ENCODE measurements at regions not wholly inside any gene's neighbourhood (a gene's known extent, or its start where the extent isn't known, plus 50 kb on each side); places are given as distances from the start of the nearest gene placed in this dataset.

DNA sequence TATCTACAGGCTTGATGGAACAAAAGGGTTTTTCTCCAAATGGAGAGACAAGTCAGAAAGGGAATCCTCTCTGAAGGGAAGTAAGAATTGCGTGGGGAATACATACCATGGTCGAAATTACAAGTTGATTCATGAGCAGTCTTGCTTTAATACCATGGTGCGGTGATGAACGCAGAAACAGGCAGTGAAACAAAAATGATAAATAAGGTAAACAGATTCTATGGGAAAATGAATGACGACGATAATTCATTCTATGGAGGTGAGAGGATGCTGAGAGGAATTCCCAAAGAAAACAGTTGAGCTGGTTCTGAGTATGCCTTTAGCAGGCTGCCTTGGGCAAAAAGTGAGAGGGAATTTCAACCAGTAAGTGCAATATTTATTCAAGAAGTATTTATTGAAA, 209.4 kb upstream of the RUNX1 start:
- no peak for DNase-seq (ENCODE audit: low read depth)

DNA sequence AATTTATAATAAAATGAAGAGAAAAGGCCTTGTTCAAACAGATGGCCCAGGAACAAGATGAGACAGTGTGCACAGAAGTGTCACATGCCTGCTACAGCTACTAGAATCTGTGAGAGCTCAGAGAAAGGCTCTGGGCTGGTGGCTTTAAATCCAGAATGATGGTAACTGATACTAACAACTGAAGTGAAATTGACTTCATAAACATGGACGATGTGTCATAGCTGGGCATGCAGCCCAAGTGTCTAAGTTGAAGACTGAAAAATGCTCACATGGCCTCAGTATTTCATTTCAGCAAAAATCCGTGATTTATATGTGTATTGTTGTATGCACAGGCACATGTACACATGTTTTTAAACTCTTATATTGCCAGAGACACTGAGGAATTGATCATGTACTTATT, 208.3 kb upstream of the RUNX1 start:
- no peak for DNase-seq (ENCODE audit: low read depth)

DNA sequence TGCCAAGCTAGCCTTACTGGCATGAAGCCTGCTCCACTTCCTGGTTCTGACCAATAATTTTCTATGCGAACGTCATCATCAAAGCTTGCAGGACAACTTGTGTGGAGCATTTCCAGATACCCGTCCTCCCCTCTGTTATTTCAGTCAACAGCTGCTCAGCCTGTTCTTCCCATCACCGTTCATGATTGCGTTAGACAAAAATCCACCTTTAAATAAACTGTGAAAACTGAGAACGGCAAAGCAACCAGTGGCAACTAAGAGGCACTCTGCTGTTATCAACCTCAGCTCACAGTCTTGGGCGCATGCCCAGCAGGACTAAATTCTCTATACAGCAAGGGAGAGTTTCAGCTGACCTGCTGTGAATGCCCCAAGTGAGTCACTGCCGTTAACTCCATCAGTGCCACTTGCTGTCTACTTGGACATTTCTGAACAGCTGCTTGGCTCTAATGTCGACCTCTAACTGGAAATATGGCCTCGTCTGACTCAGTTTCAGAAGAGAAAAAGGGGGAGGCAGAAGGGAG, 207.4 kb upstream of the RUNX1 start:
- no peak for DNase-seq (ENCODE audit: low read depth)

DNA sequence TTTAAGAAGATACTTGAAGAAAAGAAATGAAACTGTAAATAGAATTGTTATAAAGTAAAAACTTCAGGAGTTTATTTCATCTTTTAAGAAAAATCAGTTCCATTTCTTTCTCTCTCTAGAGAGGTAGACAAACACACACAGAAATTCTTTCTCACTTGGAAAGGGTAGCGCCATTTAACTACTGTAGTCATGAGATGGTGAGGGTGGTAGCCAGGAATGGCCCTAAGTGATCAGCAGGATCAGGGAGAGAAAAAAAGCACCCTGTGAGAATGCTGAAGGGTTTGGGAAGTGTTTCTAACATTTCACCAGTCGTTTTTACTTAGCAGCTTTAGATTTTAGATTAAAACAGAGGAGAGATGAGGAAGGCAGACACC, 205.7 kb upstream of the RUNX1 start:
- no peak for DNase-seq (ENCODE audit: low read depth)

DNA sequence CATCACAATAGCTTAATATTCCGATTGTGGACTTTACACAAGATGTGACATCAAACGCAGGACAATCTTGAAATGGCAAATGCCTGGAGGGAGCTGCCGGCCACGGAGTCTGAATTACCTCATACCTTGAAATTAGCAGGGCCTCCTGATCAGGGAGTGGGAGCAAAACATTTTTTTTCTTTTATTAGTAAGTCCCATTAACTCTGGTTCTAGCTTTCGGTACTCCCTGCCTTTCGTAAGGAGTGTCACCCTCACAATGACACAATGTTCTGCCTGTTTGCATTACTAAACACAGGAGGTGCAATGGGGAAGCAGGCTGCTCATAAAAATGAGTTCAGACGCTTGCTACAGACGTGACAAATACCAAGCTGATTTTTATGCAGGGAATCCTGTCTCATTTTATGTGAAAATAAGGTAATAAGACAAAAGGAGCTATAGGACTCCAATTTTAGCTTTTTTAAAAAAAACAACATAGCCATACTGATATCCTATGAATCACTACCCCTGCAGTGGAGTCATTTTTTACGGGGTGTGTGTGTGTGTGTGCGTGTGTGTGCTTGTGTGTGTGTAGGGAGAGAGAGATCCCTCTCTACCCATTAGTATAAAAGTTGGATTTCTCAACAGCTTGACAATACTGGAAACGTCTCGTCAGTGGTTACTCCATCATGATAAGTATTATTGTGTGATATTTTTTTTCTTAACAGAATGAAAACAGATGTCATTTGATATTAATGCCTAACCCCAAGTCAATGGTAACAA, 205.1 kb upstream of the RUNX1 start:
- DNase-seq (ENCODE audit: low read depth): no peak

DNA sequence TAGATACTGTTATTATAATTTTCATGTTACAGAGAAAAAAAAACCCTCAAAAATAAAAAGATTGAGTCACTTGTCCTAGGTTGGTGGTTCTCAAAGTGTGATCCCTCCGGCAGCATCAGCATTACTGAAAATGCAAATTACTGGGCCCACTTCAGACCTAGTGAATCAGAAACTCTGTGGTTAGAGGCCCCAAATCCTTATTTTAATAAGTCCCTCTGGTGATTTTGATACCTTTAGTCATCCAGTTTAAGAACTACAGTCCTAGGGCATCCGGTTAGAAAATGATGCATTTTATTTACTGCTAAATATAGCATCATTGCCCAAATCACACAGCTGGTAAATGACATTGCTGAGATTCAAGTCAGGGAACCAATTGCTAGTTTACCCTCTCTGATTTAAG, 203.7 kb upstream of the RUNX1 start:
- DNase-seq (ENCODE audit: low read depth): no peak

DNA sequence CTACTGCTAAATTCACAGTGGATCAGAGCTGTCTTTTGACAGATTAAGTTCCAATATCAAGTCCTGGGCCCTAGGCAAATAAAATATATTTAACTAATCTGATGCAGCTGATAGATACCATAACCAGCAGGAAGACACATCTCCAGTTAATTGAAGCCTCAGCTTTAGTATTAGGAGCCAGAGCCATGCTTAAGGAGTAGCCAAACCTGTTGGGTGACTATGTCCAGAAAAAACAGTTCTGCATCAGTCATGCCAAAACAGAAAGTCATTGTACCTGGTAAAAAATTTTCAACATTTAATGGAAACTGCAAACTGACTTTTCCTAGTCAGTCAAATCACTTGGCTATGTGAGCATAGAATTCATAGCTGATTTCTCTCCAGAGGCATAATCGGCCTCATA, 200.5 kb upstream of the RUNX1 start:
- DNase-seq (ENCODE audit: low read depth): no peak

DNA sequence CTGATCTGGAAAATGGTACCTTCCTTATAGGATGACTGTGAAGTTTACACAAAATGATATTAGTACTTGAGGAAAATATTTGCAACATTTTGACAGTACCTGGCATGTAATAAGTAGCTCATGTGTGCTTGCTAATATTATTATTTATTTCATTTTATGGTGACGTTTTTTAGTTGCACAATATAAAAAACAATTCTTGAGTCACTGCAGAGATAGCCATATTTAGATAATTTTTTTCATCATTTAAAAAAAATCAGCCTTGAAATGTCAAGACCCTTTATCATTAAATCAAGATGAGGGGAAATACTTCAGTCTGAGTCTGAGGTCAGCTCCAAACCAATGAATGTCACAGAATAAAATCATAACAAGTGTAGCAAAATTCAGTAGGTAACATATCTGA, 196.8 kb upstream of the RUNX1 start:
- DNase-seq (ENCODE audit: low read depth): no peak

DNA sequence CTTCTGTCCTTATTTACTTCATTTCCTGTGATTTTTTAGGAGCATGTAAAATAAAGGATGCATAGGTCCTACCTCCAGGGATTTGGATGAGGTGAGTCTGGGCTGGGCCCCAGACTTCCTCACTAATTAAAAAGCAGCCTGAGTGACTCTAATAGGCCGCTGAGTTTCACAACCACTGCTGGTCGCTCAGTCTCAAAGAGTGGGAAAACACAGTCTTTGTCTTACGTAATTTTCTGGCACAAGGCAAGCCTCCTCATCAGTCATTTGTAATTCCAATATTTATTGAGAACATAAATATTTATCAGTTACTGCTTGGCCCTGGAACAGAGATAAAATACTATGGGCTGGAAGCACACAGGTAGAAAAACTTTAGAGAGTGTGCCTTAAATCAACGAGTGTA, 195.4 kb upstream of the RUNX1 start:
- DNase-seq (ENCODE audit: low read depth): no peak

DNA sequence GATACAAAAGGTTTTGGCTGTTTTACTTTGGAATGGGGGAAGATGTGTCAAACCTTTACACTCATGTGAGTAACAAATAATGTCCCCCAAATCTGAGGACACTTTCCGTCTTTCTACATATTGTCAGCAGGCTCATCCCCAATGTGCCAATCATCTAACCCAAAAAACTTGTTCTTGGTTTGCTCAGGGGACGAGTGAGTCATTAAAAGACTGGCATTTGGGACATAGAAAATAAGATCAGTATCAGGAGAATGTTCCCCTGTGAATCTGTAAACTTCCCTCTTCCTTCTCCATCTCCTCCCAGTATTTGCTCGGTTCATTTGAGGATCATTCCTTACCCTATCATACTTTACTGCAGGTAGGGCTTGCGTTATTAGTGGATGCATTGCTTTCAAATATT, 194.1 kb upstream of the RUNX1 start:
- no peak for DNase-seq (ENCODE audit: low read depth)

DNA sequence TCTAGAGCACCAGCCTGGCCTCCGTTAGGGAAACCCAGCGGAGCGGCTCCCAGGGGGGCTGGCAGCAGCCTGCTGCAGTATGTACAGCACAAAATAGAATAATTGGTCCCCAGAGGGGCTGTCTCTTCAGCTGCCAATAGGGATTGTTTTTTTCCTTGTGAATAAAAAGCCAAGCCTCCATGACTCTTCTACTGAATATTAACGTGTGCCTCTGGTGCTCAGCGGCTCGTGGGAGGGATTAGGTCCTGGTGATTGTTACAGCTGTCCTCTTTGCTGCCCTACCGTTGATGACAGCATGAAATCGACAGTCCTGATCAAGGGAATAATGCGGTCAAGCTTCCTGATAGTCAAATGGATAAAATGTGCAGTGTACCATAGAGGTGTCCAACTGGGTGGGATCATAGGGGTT, 190.7 kb upstream of the RUNX1 start:
- DNase-seq (ENCODE audit: low read depth): no peak

DNA sequence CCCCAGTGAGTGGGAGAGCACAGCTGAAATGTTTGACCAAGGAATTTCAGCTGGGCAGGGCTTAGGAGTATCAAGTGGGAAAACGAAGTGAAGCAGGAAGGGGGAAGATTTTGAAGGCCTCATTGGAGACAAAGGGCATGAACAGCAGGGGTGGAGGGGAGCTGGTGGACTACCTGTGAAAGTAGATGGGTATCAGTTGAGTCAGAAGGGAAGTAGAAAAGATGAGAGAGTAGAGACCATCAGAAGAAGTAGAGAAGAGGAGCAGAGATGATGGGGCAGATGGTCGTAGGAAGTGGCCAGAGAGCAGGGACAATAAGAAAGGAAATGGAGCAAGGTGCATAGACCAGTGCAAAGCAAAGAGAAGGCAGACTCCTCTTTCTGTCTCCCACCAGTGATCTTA, 189.0 kb upstream of the RUNX1 start:
- DNase-seq (ENCODE audit: low read depth): no peak

DNA sequence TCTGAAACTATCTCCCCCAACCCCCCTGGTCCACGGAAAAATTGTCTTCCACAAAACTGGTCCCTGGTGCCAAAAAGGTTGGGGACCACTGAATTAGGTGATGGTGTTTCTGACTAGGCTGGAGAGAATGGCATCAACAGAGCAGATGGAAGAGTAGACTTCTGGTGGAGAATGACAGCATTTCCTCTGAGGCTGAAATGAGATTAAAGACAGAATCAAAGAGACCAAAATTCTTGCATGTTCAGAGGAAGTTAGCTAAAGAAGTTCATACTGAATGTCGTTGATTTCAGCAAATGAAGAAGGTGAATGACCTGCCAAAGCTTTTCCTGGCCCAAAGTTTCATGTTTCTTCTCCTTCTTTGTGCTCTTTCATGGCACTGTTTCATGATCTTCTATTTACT, 188.2 kb upstream of the RUNX1 start:
- no peak for DNase-seq (ENCODE audit: low read depth)

DNA sequence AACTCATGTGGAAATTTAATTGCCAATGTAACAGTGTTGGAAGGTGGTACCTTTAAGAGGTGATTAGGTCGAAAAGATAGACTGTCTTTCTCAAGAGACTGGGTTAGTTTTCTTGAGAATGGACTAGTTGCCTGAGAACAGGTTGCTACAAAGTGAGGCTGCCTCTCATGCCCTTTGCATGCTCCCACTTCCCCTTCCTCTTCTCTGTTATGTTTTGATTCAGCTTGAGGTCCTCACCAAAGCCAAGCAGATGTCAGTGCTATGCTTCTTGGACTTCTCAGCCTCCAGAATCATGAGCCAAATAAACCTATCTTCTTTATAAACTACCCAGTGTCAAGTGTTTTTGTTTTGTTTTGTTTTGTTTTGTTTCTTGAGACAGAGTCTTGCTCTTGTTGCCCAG, 187.0 kb upstream of the RUNX1 start:
- no peak for DNase-seq (ENCODE audit: low read depth)

DNA sequence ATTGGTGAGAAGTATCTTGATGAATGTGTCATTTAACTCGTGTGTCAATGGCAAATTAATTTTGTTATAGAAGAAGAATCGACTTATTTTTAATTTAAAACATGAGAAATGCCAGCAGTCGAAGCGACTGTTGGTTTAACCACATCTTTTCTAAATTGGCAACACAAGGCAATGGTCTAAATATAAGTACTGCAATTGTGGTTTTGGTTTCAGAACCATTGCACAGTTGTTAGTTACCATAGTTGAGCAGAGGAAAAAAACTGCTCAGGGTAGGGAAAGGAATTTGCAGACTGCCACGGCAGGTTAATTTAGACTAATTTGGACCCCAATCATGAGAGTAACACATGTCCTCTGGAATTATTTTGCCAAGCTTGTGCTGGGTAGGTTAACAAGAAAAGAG, 185.6 kb upstream of the RUNX1 start:
- DNase-seq (ENCODE audit: low read depth): no peak

DNA sequence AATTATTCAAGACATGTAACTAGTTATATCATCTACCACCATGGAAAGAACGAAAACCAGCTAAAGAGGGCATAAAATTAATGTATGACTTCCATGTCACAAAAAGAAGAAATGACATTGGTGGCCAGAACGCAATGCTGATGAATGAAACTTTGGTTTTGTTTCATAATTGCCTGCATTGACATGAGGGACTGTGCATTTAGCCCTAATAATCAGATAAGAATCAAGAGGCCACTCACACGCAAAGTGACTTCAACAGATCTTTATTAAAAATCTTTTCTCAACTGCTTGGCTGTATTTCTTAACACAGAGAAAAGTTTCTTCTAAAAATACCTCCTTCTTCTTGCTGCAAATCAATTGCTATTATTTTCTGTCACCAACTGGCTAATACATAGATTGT, 184.7 kb upstream of the RUNX1 start:
- DNase-seq (ENCODE audit: low read depth): no peak

DNA sequence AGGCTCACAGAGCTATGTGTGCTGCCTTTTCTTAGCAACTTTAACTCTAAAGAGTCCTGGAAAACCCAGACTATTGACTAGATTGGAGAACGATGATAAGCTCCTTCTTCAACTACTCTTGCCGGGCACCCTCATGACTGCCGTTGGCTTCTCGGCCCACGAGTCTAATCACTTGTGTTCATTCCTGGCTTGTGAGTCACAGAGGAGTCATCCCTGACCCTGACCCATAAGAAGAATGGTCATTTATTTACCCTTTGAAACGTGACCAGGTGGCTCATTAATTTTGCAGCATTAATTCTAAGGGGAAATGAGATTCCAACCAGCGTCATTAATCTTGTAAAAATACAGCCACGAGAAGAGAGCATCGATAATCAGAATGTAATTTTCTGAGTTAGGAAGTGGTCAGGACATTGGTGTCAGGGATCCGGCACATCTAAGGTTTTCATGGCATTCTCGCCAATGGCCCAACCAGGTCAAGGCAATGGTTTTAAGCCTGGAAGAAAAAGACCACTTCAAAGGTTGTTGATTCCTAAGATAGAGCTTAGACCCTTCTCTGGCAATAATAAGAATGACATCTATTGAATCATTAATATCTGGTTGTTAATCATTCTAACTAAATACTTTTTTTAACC, 183.6 kb upstream of the RUNX1 start:
- no peak for DNase-seq (ENCODE audit: low read depth)

DNA sequence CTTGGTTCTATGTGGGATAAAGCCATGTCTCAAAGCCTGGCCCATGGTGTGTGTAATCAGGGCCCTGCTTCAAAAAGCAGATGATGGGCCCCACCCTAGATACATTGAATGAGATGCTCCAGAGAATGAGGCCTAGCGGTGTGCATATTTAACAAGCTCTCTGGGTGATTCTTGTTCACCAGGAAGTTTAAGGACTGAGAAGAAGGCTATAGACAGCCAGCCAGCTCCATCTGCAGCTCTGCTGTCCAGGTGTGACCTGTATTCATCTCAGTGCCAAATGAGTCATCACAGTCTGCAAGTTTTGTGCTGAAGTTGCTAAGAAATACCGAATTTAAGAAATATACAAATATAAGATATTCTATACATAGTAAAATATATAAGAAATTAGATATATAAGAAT, 182.0 kb upstream of the RUNX1 start:
- DNase-seq (ENCODE audit: low read depth): no peak

DNA sequence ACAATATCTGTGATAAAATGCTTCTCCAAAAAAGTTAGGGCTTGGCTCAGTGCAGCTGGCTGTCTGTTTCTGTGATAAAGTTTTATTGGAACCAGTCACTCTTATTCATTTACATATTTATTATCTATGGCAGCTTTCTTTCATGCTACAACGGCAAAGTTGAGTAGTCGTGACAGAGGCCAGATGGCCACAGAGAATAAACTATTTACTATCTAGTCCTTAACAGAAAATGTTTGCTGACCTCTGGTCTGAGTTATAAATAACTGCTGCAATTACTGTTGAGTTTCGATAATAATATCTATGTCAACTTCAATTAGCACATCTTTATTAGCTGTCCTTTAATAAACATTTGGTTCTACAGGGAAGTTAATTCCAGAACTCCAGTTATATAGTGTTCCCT, 180.2 kb upstream of the RUNX1 start:
- no peak for DNase-seq (ENCODE audit: low read depth)

DNA sequence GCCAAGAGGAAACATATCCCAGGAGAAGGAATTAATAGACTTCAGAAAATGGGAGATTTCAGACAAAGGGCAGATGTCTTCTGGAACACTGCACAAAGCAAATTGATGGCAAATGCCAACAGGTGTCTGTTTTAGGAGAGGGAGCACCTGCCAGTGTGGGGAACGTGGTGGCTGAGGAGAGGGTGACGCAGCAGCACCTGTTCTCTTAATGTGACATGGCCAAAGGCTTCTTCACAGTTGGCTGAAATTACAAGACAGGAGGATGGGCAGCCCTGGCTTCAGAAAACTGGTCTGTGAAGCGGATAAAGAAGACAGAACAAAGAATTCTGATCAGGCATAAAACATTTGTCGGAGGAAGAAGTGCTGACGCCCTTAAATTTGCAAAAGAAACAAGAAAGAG, 178.7 kb upstream of the RUNX1 start:
- no peak for DNase-seq (ENCODE audit: low read depth)

DNA sequence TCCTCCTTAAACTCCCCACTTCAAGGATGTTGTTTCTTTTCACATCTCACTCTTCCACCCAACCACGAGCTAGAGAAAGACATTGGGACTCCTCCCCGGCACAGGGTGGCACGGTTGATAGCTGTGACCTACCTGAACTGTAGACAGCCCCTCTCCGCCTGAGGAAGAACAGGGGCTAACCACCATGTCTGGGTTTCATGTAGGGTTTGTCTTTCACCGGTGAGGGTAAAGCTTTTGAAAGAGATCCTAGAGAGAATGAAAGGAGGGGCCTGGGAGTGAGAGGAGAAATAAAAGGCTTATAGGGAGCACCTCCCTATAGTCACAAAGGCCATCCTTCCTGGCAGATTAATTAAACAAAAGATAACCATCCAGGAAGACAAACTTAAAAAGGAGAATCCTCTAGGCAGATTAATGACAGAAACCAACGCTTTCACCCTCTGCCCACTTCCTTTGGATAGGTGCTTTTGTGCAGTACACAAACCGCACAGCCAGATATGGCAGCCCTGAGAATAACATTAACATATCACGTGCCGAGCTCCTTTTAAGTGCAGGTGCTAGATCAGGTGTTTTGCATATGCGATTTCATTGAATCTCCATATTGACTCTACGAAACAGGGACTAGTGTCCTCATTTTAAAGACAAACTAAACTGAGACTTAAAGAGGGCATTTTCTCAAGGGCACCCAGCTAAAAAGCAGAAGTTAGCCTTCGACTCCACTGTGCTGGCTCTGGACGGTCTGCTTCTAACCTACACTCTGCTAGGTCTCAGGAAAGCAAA, 178.1 kb upstream of the RUNX1 start:
- DNase-seq (ENCODE audit: low read depth): no peak

DNA sequence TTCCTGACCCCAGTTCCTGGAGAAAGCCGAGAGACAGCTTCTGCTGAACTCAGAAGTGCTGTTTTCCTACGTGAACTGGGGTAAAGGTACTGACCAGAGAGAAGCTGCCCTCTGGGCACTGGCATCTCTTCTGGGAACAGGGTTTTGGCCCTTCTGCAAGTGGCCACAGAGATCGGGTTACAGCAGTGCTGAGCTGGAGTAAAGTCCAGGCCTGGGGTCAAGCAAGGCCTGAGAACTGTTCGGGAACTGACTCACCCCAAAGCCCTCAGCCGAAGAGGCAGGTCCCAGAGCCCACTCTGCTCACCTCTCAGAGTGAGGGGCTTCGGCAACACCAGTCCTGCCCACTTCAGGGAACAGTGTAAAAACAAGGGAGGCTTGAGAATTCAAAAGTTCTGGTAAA, 177.2 kb upstream of the RUNX1 start:
- no peak for DNase-seq (ENCODE audit: low read depth)

DNA sequence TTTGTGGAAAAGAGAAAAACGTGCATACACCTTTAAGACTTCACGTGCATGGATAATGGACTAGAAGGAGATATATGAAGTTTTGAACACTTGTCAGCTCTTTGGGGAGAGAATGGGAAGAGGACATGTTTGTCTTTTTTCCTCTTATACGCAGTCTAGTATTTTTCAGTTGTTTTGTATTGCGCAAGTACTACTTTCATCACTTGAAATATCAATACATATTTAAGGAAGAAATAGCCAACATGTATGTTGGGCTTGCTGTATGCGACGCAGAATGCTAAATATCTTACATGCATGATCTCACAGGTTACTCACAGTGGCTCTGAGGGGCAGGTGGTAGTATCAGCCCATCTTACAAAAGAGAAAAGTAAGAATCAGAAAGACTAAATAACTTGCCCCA, 176.5 kb upstream of the RUNX1 start:
- DNase-seq (ENCODE audit: low read depth): no peak
